ENCODE measurements at regions not wholly inside any gene's neighbourhood (a gene's known extent, or its start where the extent isn't known, plus 50 kb on each side); places are given as distances from the start of the nearest gene placed in this dataset.

GRCh38 chr3:86228101-86228500 is 762.8 kb downstream of the VGLL3 start:
- TF ChIP-seq CTCF (conservative IDR thresholded peaks at IDR 0.05; ENCODE audit: low read depth, low read length) (no peak), EZH2 (IDR thresholded peaks at IDR 0.05; ENCODE audit: borderline replicate concordance, low read depth, low read length, poor library complexity, severe bottlenecking) (no peak)
